ENCODE measurements at regions not wholly inside any gene's neighbourhood (a gene's known extent, or its start where the extent isn't known, plus 50 kb on each side); places are given as distances from the start of the nearest gene placed in this dataset.
A peak's percentile ranks its signal among the peaks of the same experiment; 100 is the strongest.

GRCh38 chr13:44241638-44242037 lies 132.0 kb upstream of the SERP2 start:
- Histone ChIP-seq H3K36me3 (replicated peaks in 1 of 2; ENCODE audit: control insufficient read depth in 1 of 2, insufficient read depth in 2 of 2, low read length in 2 of 2) (no peaks in the 10 kb centered on the region), H3K4me1 (ENCODE audit: control insufficient read depth in 1 of 2, insufficient read depth in 2 of 2, low read length in 2 of 2) (peaks cover 13 to 14% of the 10 kb centered on the region in 2 donors), H3K9me3 (replicated peaks in 1 of 2; ENCODE audit: control insufficient read depth in 1 of 2, insufficient read depth in 1 of 2, low read length in 2 of 2) (no peaks in the 10 kb centered on the region), H2AFZ (ENCODE audit: insufficient read depth, low read depth, low read length, poor library complexity, severe bottlenecking) (no peak overlapping the region), H3K4me3 (replicated peaks in 1 of 3; ENCODE audit: low read depth in 2 of 3, low read length in 3 of 3) (no peak overlapping the region), H3K4me2 (replicated peaks; ENCODE audit: extremely low read depth, low read length, poor library complexity, severe bottlenecking) (no peak overlapping the region), H3K9ac (ENCODE audit: insufficient read depth, low read length, poor library complexity, severe bottlenecking) (no peak overlapping the region), H4K20me1 (ENCODE audit: insufficient read depth, low read length) (no peaks in the 10 kb centered on the region), H3K27me3 (ENCODE audit: control insufficient read depth in 2 of 2, insufficient read depth in 2 of 2, low read length in 2 of 2) (no peaks in the 10 kb centered on the region), H3K79me2 (ENCODE audit: insufficient read depth, low read length) (no peaks in the 10 kb centered on the region), H3K27ac (ENCODE audit: low read depth in 1 of 2, low read length in 2 of 2) (no peak overlapping the region)
- intact Hi-C loops (cut with micrococcal nuclease): loop anchor here (5.0 kb wide), 2 partner anchors 36 to 196 kb away; no protein-coding TSS in a partner anchor
- DNase-seq: no peak
- 97% methylated on average over 3 of the region's 6 CpGs for WGBS (ENCODE audit: insufficient coverage)
- no peak overlapping the region for H3K4me3 Mint-ChIP-seq
- no peaks in the 10 kb centered on the region for H3K36me3 Mint-ChIP-seq
- no peaks in the 10 kb centered on the region for H3K9me3 Mint-ChIP-seq
- peaks cover 6 to 12% (median 9%) of the 10 kb centered on the region in 3 donors for H3K27me3 Mint-ChIP-seq (ENCODE audit: low read depth in 3 of 3)
- H3K27ac Mint-ChIP-seq: no peak overlapping the region
- peaks cover 27% of the 10 kb centered on the region for H3K4me1 Mint-ChIP-seq
- TF ChIP-seq, protein P1, sequence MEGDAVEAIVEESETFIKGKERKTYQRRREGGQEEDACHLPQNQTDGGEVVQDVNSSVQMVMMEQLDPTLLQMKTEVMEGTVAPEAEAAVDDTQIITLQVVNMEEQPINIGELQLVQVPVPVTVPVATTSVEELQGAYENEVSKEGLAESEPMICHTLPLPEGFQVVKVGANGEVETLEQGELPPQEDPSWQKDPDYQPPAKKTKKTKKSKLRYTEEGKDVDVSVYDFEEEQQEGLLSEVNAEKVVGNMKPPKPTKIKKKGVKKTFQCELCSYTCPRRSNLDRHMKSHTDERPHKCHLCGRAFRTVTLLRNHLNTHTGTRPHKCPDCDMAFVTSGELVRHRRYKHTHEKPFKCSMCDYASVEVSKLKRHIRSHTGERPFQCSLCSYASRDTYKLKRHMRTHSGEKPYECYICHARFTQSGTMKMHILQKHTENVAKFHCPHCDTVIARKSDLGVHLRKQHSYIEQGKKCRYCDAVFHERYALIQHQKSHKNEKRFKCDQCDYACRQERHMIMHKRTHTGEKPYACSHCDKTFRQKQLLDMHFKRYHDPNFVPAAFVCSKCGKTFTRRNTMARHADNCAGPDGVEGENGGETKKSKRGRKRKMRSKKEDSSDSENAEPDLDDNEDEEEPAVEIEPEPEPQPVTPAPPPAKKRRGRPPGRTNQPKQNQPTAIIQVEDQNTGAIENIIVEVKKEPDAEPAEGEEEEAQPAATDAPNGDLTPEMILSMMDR (IDR thresholded peaks at IDR 0.05): no peak

- intact Hi-C loops (cut with micrococcal nuclease): loop anchor here (5.0 kb wide), 2 partner anchors 35 to 195 kb away; no protein-coding TSS in a partner anchor
- peaks cover 2 to 3% of the 10 kb centered on the region in 2 donors for H3K4me1 ChIP-seq (ENCODE audit: control insufficient read depth in 1 of 2, insufficient read depth in 2 of 2, low read length in 2 of 2)
- H3K27me3 ChIP-seq (ENCODE audit: control insufficient read depth in 2 of 2, insufficient read depth in 2 of 2, low read length in 2 of 2): no peaks in the 10 kb centered on the region
- Mint-ChIP-seq H3K9me3 (no peaks in the 10 kb centered on the region), H3K36me3 (no peaks in the 10 kb centered on the region), H3K27ac (peak overlapping the region in 2 of 7 donors; percentile 27 to 70), H3K4me3 (peak overlapping the region in 1 of 2 donors; percentile 0), H3K27me3 (ENCODE audit: low read depth in 3 of 3) (peaks cover 6 to 12% (median 9%) of the 10 kb centered on the region in 3 donors), H3K4me1 (peaks cover 16% of the 10 kb centered on the region)
- TF ChIP-seq, protein P1 (IDR thresholded peaks at IDR 0.05): no peak
- H4K20me1 ChIP-seq (ENCODE audit: insufficient read depth, low read length): no peaks in the 10 kb centered on the region
- H3K36me3 ChIP-seq (replicated peaks in 1 of 2; ENCODE audit: control insufficient read depth in 1 of 2, insufficient read depth in 2 of 2, low read length in 2 of 2): no peaks in the 10 kb centered on the region
- DNase-seq: no peak
- H3K9ac ChIP-seq (ENCODE audit: insufficient read depth, low read length, poor library complexity, severe bottlenecking): no peak overlapping the region
- H3K4me3 ChIP-seq (replicated peaks in 1 of 3; ENCODE audit: low read depth in 2 of 3, low read length in 3 of 3): no peak overlapping the region
- H3K27ac ChIP-seq (ENCODE audit: low read depth in 1 of 2, low read length in 2 of 2): no peak overlapping the region
- no peak overlapping the region for H2AFZ ChIP-seq (ENCODE audit: insufficient read depth, low read depth, low read length, poor library complexity, severe bottlenecking)
- no peak overlapping the region for H3K4me2 ChIP-seq (replicated peaks; ENCODE audit: extremely low read depth, low read length, poor library complexity, severe bottlenecking)
- 87% methylated on average over 3 of the region's 3 CpGs for WGBS (ENCODE audit: insufficient coverage)
- H3K9me3 ChIP-seq (replicated peaks in 1 of 2; ENCODE audit: control insufficient read depth in 1 of 2, insufficient read depth in 1 of 2, low read length in 2 of 2): no peaks in the 10 kb centered on the region
- H3K79me2 ChIP-seq (ENCODE audit: insufficient read depth, low read length): no peaks in the 10 kb centered on the region
Observed at GRCh38 chr13:44242766-44243165, 130.9 kb upstream of the SERP2 start.
